ENCODE measurements at regions not wholly inside any gene's neighbourhood (a gene's known extent, or its start where the extent isn't known, plus 50 kb on each side); places are given as distances from the start of the nearest gene placed in this dataset.

GRCh38 chr12:125386652-125387051, 321.4 kb downstream of the AACS start:
- no peaks in the 10 kb centered on the region for H3K27me3 ChIP-seq (ENCODE audit: control insufficient read depth, insufficient read depth, low read length)
- no peaks in the 10 kb centered on the region for H3K36me3 ChIP-seq (ENCODE audit: control insufficient read depth in 2 of 3, insufficient read depth in 3 of 3, low read length in 3 of 3)
- intact Hi-C loops (cut with DNase I) = no loop called here
- FAIRE-seq (no peak), DNase-seq (no peak)
- TF ChIP-seq, protein P1, sequence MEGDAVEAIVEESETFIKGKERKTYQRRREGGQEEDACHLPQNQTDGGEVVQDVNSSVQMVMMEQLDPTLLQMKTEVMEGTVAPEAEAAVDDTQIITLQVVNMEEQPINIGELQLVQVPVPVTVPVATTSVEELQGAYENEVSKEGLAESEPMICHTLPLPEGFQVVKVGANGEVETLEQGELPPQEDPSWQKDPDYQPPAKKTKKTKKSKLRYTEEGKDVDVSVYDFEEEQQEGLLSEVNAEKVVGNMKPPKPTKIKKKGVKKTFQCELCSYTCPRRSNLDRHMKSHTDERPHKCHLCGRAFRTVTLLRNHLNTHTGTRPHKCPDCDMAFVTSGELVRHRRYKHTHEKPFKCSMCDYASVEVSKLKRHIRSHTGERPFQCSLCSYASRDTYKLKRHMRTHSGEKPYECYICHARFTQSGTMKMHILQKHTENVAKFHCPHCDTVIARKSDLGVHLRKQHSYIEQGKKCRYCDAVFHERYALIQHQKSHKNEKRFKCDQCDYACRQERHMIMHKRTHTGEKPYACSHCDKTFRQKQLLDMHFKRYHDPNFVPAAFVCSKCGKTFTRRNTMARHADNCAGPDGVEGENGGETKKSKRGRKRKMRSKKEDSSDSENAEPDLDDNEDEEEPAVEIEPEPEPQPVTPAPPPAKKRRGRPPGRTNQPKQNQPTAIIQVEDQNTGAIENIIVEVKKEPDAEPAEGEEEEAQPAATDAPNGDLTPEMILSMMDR (IDR thresholded peaks at IDR 0.05; ENCODE audit: borderline replicate concordance, extremely low read depth, insufficient read depth) = no peak
- H3K4me3 ChIP-seq (ENCODE audit: low read length in 3 of 3) = no peak overlapping the region
- no peaks in the 10 kb centered on the region for H3K9me3 ChIP-seq (ENCODE audit: control insufficient read depth in 2 of 3, insufficient read depth in 1 of 3, low read length in 3 of 3)
- H3K27ac ChIP-seq (ENCODE audit: low read depth in 2 of 2, low read length in 2 of 2) = no peak overlapping the region
- no peaks in the 10 kb centered on the region for H3K4me1 ChIP-seq (ENCODE audit: control insufficient read depth in 2 of 3, insufficient read depth in 2 of 3, low read depth in 1 of 3, low read length in 3 of 3)
- H3K9ac ChIP-seq (ENCODE audit: low read length in 3 of 3) = no peak overlapping the region

DNA sequence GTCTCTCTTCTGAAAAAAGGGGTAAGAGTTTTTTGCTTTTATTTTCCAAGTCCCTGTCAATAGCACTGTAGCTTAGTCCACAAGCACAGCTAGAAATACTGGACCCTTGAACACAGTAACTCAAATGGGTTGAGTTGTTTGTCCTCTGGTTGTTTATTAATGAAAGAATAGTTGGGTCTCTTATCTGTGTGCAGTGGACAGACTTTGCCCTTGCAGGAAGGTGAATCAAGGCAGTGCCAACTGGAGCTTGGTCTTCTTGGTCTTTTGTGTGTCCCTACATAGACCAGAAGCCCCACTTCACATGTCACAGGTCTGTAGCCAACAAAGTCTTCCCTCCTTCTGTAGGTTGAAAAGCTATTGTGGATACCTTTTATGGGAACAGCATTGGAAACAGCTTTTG, 322.0 kb downstream of the AACS start:
- H3K4me1 ChIP-seq (ENCODE audit: control insufficient read depth in 2 of 3, insufficient read depth in 2 of 3, low read depth in 1 of 3, low read length in 3 of 3) = no peaks in the 10 kb centered on the region
- TF ChIP-seq, protein P1 (IDR thresholded peaks at IDR 0.05; ENCODE audit: borderline replicate concordance, extremely low read depth, insufficient read depth) = no peak
- H3K4me3 ChIP-seq (ENCODE audit: low read length in 3 of 3) = no peak overlapping the region
- FAIRE-seq (no peak), DNase-seq (peak in 1 of 5 donors; percentile 2)
- intact Hi-C loops (cut with DNase I) = no loop called here
- no peaks in the 10 kb centered on the region for H3K9me3 ChIP-seq (ENCODE audit: control insufficient read depth in 2 of 3, insufficient read depth in 1 of 3, low read length in 3 of 3)
- no peaks in the 10 kb centered on the region for H3K27me3 ChIP-seq (ENCODE audit: control insufficient read depth, insufficient read depth, low read length)
- H3K9ac ChIP-seq (ENCODE audit: low read length in 3 of 3) = no peak overlapping the region
- H3K36me3 ChIP-seq (ENCODE audit: control insufficient read depth in 2 of 3, insufficient read depth in 3 of 3, low read length in 3 of 3) = no peaks in the 10 kb centered on the region
- H3K27ac ChIP-seq (ENCODE audit: low read depth in 2 of 2, low read length in 2 of 2) = no peak overlapping the region

DNA sequence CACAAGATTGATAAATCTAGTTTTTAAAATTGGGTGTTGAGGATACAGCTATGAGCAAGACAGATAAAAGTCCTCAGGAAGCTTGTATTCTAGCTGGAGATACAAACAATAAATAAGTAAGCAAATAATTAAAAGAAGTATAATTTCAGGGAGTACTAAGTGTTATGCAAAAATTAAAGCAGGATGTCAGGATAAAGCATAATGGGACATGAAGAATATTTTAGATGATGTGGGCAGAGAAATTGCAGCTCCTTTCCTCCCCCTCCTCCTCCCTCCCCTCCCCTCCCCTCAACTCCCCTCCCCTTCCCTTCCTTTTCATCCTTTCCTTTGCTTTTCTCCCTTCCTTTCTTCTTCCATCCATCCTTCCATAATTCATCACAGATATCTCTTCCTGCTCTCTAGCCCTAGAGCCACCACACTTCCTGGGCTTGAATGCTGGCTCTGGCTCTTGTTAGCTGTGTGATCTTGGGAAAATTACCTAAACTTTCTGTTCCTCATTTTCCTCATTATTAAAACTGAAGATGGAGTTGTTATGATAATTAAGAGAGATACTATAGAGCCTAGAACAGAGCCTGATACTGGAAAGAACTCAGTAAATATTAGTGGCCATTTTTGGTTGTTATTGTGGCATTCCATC, 323.9 kb downstream of the AACS start:
- Histone ChIP-seq H3K9ac (ENCODE audit: low read length in 3 of 3) (no peak overlapping the region), H3K27me3 (ENCODE audit: control insufficient read depth, insufficient read depth, low read length) (no peaks in the 10 kb centered on the region), H3K9me3 (ENCODE audit: control insufficient read depth in 2 of 3, insufficient read depth in 1 of 3, low read length in 3 of 3) (no peaks in the 10 kb centered on the region), H3K36me3 (ENCODE audit: control insufficient read depth in 2 of 3, insufficient read depth in 3 of 3, low read length in 3 of 3) (no peaks in the 10 kb centered on the region), H3K4me3 (ENCODE audit: low read length in 3 of 3) (no peak overlapping the region), H3K27ac (ENCODE audit: low read depth in 2 of 2, low read length in 2 of 2) (no peak overlapping the region), H3K4me1 (ENCODE audit: control insufficient read depth in 2 of 3, insufficient read depth in 2 of 3, low read depth in 1 of 3, low read length in 3 of 3) (no peaks in the 10 kb centered on the region)
- FAIRE-seq (no peak), DNase-seq (no peak)
- intact Hi-C loops (cut with DNase I) = no loop called here
- TF ChIP-seq, protein P1 (IDR thresholded peaks at IDR 0.05; ENCODE audit: borderline replicate concordance, extremely low read depth, insufficient read depth) = no peak

- H3K9me3 ChIP-seq (ENCODE audit: control insufficient read depth in 2 of 3, insufficient read depth in 1 of 3, low read length in 3 of 3) = no peaks in the 10 kb centered on the region
- DNase-seq (no peak), FAIRE-seq (no peak)
- no peak overlapping the region for H3K9ac ChIP-seq (ENCODE audit: low read length in 3 of 3)
- H3K4me3 ChIP-seq (ENCODE audit: low read length in 3 of 3) = no peak overlapping the region
- no peaks in the 10 kb centered on the region for H3K36me3 ChIP-seq (ENCODE audit: control insufficient read depth in 2 of 3, insufficient read depth in 3 of 3, low read length in 3 of 3)
- H3K27ac ChIP-seq (ENCODE audit: low read depth in 2 of 2, low read length in 2 of 2) = no peak overlapping the region
- H3K27me3 ChIP-seq (ENCODE audit: control insufficient read depth, insufficient read depth, low read length) = no peaks in the 10 kb centered on the region
- TF ChIP-seq, protein P1 (IDR thresholded peaks at IDR 0.05; ENCODE audit: borderline replicate concordance, extremely low read depth, insufficient read depth) = no peak
- no peaks in the 10 kb centered on the region for H3K4me1 ChIP-seq (ENCODE audit: control insufficient read depth in 2 of 3, insufficient read depth in 2 of 3, low read depth in 1 of 3, low read length in 3 of 3)
- intact Hi-C loops (cut with DNase I) = no loop called here
Observed at GRCh38 chr12:125393569-125393968, 328.3 kb downstream of the AACS start.
